Right atrium auricular region (tissue), 2 donors: ENCODE measurements at regions not wholly inside any gene's neighbourhood (a gene's known extent, or its start where the extent isn't known, plus 50 kb on each side); places are given as distances from the start of the nearest gene placed in this dataset.

Experiments used
- DNase-seq: peaks from one replicate; pipeline ENCODE4 v3.0.0-alpha.2; 2019; ENCODE audit warnings: low spot score
- H3K27ac ChIP-seq, 2 donors: fragments of 200-600 bp; sonication (generic); 1 replicate in 1 of 2; 2 replicates in 1 of 2; pipeline ENCODE4 v1.5.1; 2016 to 2019
- H3K27me3 ChIP-seq, 2 donors: fragments of 200-600 bp; sonication (generic); one replicate each; pipeline versions ENCODE4 v1.5.1 to v1.6.0; 2017 to 2019
- H3K36me3 ChIP-seq: fragments of 200-600 bp; sonication (generic); one replicate; pipeline ENCODE4 v1.5.1; 2016
- H3K4me1 ChIP-seq, 2 donors: fragments of 200-600 bp; sonication (generic); one replicate each; pipeline versions ENCODE4 v1.5.1 to v1.6.0; 2017 to 2019
- H3K4me3 ChIP-seq, 2 donors: fragments of 200-600 bp; sonication (generic); 1 replicate in 1 of 2; 2 replicates in 1 of 2; pipeline ENCODE4 v1.5.1; 2017 to 2019; ENCODE audit warnings: mild to moderate bottlenecking in 1 of 2, moderate library complexity in 1 of 2
- H3K9me3 ChIP-seq, 2 donors: fragments of 200-600 bp; sonication (generic); one replicate each; pipeline ENCODE4 v1.5.1; 2019
- TF ChIP-seq, protein P1 (sequence below), 2 donors: fragments of 200-600 bp; sonication (generic); IDR thresholded peaks; one replicate each; pipeline ENCODE4 v1.5.1; 2019; ENCODE audit warnings: antibody characterized with exemption in 2 of 2

DNA sequence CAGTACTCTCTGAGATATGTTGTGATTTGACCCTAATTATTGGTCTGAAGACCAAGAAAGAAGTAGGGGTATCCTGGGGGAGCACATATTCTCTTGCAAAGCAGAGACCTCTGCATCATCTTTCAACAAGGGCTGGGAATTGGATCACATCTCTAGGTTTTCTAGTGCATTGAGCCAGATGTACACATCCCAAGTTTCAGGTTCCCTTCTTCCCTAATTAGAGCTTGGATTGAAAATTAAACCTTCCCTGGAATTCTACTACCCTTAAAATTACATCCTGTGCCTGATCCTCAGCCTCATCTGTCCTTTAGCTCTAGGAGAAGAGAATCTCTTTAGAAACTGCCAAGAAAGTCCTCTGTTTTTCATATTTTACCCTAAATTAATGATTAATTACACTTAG, 839.6 kb downstream of the SLC6A15 start:
- no peaks in the 10 kb centered on the region for H3K27me3 ChIP-seq
- no peak for DNase-seq
- no peak overlapping the region for H3K4me3 ChIP-seq
- no peaks in the 10 kb centered on the region for H3K4me1 ChIP-seq
- TF ChIP-seq, protein P1, sequence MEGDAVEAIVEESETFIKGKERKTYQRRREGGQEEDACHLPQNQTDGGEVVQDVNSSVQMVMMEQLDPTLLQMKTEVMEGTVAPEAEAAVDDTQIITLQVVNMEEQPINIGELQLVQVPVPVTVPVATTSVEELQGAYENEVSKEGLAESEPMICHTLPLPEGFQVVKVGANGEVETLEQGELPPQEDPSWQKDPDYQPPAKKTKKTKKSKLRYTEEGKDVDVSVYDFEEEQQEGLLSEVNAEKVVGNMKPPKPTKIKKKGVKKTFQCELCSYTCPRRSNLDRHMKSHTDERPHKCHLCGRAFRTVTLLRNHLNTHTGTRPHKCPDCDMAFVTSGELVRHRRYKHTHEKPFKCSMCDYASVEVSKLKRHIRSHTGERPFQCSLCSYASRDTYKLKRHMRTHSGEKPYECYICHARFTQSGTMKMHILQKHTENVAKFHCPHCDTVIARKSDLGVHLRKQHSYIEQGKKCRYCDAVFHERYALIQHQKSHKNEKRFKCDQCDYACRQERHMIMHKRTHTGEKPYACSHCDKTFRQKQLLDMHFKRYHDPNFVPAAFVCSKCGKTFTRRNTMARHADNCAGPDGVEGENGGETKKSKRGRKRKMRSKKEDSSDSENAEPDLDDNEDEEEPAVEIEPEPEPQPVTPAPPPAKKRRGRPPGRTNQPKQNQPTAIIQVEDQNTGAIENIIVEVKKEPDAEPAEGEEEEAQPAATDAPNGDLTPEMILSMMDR (IDR thresholded peaks at IDR 0.05) = no peak
- no peaks in the 10 kb centered on the region for H3K36me3 ChIP-seq
- H3K27ac ChIP-seq = no peak overlapping the region
- no peaks in the 10 kb centered on the region for H3K9me3 ChIP-seq

DNA sequence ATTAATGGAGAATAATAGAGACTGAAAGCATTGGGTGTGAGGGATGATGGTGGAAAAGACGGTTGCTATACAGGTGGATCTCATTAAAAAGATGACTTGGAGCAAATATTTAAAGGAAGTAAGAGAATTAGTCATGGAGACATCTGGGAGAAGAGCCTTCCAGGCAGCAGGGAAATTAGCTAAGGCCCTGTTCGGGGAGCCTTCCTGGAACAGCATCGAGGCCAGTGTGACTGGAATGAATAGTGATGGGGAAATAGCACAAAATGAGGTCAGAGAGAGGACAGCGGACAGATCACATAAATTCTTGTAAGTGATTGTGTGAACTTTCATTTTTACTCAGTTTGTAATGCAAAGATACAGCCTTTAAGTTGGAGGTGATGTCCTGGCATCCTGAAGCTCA, 842.3 kb downstream of the SLC6A15 start:
- no peak for DNase-seq
- no peaks in the 10 kb centered on the region for H3K9me3 ChIP-seq
- H3K27ac ChIP-seq = no peak overlapping the region
- no peaks in the 10 kb centered on the region for H3K27me3 ChIP-seq
- no peaks in the 10 kb centered on the region for H3K4me1 ChIP-seq
- no peak overlapping the region for H3K4me3 ChIP-seq
- TF ChIP-seq, protein P1 (IDR thresholded peaks at IDR 0.05) = no peak
- no peaks in the 10 kb centered on the region for H3K36me3 ChIP-seq

DNA sequence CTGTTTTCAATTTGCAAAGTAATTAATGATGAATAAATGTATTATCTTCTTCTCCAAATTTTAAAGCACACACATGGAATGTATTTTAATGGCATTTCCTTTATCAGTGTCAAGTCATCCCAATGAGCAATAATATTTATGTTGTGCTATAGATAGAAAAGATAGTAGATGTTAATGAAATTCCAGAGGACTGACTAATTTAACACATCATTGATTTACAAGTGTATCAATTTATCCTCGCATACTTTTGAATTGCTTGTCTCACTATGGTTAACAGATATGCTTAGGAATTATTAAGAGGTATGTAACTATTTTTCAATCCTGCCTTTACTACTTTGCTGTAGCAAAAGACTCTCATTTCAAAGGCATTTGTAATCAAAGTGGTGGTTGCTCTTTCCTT, 842.9 kb downstream of the SLC6A15 start:
- H3K36me3 ChIP-seq = no peaks in the 10 kb centered on the region
- H3K4me1 ChIP-seq = no peaks in the 10 kb centered on the region
- no peak overlapping the region for H3K27ac ChIP-seq
- H3K4me3 ChIP-seq = no peak overlapping the region
- no peaks in the 10 kb centered on the region for H3K27me3 ChIP-seq
- no peaks in the 10 kb centered on the region for H3K9me3 ChIP-seq
- no peak for DNase-seq
- TF ChIP-seq, protein P1 (IDR thresholded peaks at IDR 0.05) = no peak

DNA sequence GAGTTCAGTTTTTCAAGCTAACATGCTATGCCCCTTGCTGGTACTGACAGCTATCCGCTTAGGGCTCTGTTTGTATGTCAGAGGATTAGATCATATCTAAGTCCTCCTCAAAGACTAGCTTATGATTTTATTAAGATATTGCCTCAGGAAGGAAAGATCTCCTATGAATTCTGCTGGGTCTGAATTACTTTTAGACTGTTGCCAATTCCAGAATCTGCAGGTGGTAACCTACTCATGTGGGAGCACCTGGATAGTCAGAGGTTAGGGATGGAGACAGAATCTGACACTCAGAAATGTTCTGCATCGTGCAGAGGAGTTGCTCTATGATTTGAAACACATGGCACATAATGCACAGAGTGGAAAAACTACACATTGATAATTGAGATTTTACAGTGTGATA, 843.4 kb downstream of the SLC6A15 start:
- TF ChIP-seq, protein P1 (IDR thresholded peaks at IDR 0.05) = no peak
- no peaks in the 10 kb centered on the region for H3K4me1 ChIP-seq
- H3K36me3 ChIP-seq = no peaks in the 10 kb centered on the region
- no peak overlapping the region for H3K4me3 ChIP-seq
- H3K9me3 ChIP-seq = no peaks in the 10 kb centered on the region
- no peak overlapping the region for H3K27ac ChIP-seq
- DNase-seq = no peak
- no peaks in the 10 kb centered on the region for H3K27me3 ChIP-seq

DNA sequence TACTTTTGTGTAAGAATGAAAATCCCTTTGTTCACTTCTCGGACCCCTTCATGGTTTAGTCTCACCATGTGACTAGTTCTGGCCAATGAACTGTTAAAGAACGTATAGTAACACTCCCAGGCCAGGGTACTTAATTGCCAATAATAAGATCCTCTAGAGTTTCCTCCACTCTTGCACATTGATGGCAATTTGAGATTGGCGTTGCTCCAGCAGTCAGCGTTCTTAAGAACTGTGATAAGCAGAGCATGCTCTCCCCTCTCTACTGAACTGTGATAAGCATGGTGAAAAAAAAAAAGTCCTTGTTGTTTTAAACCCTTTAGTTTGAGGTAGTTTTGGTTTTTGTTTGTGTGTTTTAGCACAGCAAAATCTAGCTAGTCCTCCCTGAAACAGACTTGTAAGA, 854.5 kb downstream of the SLC6A15 start:
- H3K27me3 ChIP-seq = no peaks in the 10 kb centered on the region
- H3K4me1 ChIP-seq = no peaks in the 10 kb centered on the region
- H3K36me3 ChIP-seq = no peaks in the 10 kb centered on the region
- no peak overlapping the region for H3K27ac ChIP-seq
- H3K4me3 ChIP-seq = no peak overlapping the region
- no peak for DNase-seq
- TF ChIP-seq, protein P1 (IDR thresholded peaks at IDR 0.05) = no peak
- H3K9me3 ChIP-seq = no peaks in the 10 kb centered on the region

DNA sequence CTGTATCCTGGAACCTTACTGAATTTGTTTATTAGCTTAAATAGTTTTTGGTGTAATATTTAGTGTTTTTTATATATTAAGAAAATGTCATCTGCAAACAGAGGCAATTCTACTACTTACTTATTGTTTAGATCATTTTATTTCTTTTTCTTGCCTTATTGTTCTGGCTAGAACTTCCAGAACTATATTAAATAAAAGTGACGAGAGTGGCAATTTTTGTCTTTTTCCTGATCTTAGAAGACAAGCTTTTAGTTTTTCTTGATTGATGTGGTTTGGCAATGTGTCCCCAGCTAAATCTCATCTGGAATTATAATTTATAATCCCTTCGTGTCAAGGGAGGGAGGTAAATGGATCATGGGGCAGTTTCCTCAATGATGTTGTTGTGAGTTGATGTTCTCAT, 857.8 kb downstream of the SLC6A15 start:
- no peaks in the 10 kb centered on the region for H3K36me3 ChIP-seq
- H3K4me3 ChIP-seq = no peak overlapping the region
- TF ChIP-seq, protein P1 (IDR thresholded peaks at IDR 0.05) = no peak
- H3K27ac ChIP-seq = no peak overlapping the region
- no peaks in the 10 kb centered on the region for H3K4me1 ChIP-seq
- H3K9me3 ChIP-seq = no peaks in the 10 kb centered on the region
- no peaks in the 10 kb centered on the region for H3K27me3 ChIP-seq
- no peak for DNase-seq
